Aorta (tissue), 5 donors: ENCODE measurements at regions not wholly inside any gene's neighbourhood (a gene's known extent, or its start where the extent isn't known, plus 50 kb on each side); places are given as distances from the start of the nearest gene placed in this dataset.
"Not testable (repeated sequence)": the region's sequence is repeated elsewhere in the genome, so short reads cannot be mapped to it uniquely, and the experiment has no call there.

Experiments used
- ATAC-seq: fragments of 200-7000 bp; cut with Tn5 transposase; one replicate; pipeline ENCODE4 v1.9.1; 2022; ENCODE audit warnings: moderate library complexity; ENCODE audit not compliant: low FRiP score
- DNase-seq, 2 donors: peaks; one replicate each; pipeline ENCODE4 v3.0.0-alpha.2; 2020
- H3K27ac ChIP-seq, 2 donors: one replicate each; pipeline ENCODE4 v1.5.1; 2013; ENCODE audit warnings: low read length in 2 of 2, mild to moderate bottlenecking in 2 of 2, moderate library complexity in 2 of 2, control low read depth in 1 of 2, inconsistent platforms in 1 of 2, low read depth in 1 of 2
- H3K27me3 ChIP-seq, 2 donors: one replicate each; pipeline ENCODE4 v1.6.1; 2013; ENCODE audit warnings: control low read depth in 1 of 2, low read length in 1 of 2, mild to moderate bottlenecking in 1 of 2, moderate library complexity in 1 of 2; ENCODE audit not compliant: insufficient read depth in 2 of 2, control insufficient read depth in 1 of 2
- H3K36me3 ChIP-seq, 2 donors: one replicate each; pipeline ENCODE4 v1.6.1; 2013; ENCODE audit warnings: control low read depth in 1 of 2, low read length in 1 of 2, mild to moderate bottlenecking in 1 of 2; ENCODE audit not compliant: insufficient read depth in 2 of 2, control insufficient read depth in 1 of 2
- H3K4me1 ChIP-seq, 2 donors: one replicate each; pipeline ENCODE4 v1.6.1; 2013; ENCODE audit warnings: low read length in 2 of 2, control low read depth in 1 of 2, mild to moderate bottlenecking in 1 of 2, moderate library complexity in 1 of 2; ENCODE audit not compliant: insufficient read depth in 2 of 2, control insufficient read depth in 1 of 2
- H3K4me3 ChIP-seq, 2 donors: one replicate each; pipeline ENCODE4 v1.5.1; 2013; ENCODE audit warnings: low read length in 2 of 2, control low read depth in 1 of 2, mild to moderate bottlenecking in 1 of 2
- H3K9me3 ChIP-seq: one replicate; pipeline ENCODE4 v1.6.1; 2013; ENCODE audit warnings: mild to moderate bottlenecking, low read length; ENCODE audit not compliant: control insufficient read depth
- WGBS, 2 donors: extraction: QIAGEN DNeasy Blood & Tissue Kit; methylation state at CpG; one replicate each; pipeline ENCODE4 v1.1.7; 2013; 5-methylcytosine and 5-hydroxymethylcytosine counted together
- intact Hi-C, 2 donors: fragments of 100-400 bp; cut with DNase I; formaldehyde crosslinking; loops; one replicate each; pipeline versions ENCODE4 v1.14.2 to v1.15.0; 2022
- donor health status: healthy with polysubstance abuse.
- donor health status: Bipolar disorder and iron deficiency.
- donor health status: DM: no; HTN: no; CAD: no.
- donor health status: DM: no; HTN: no; CAD: no.
- donor health status: DM: yes; HTN: yes; CAD: no.

GRCh38 chr11:22941544-22941943 is 81.3 kb upstream of the CCDC179 start:
- 88 to 99% methylated on average over 3 of the region's 3 CpGs for WGBS, 2 donors
- intact Hi-C loops, DNase-seq, H3K9me3 ChIP-seq, H3K4me1 ChIP-seq, H3K27ac ChIP-seq, H3K27me3 ChIP-seq, ATAC-seq, H3K36me3 ChIP-seq, H3K4me3 ChIP-seq: not testable (repeated sequence)

- WGBS, 2 donors = 6 to 9% methylated on average over 1 of the region's 1 CpG
- no peak for DNase-seq
- Histone ChIP-seq H3K36me3 (no peaks in the 10 kb centered on the region), H3K27me3 (no peaks in the 10 kb centered on the region), H3K9me3 (no peaks in the 10 kb centered on the region), H3K4me1 (no peaks in the 10 kb centered on the region), H3K4me3 (no peak overlapping the region), H3K27ac (no peak overlapping the region)
- ATAC-seq = no peak
- intact Hi-C loops = no loop called here
Observed at GRCh38 chr11:22957786-22958185, 97.5 kb upstream of the CCDC179 start.

GRCh38 chr11:22974251-22974650 is 114.0 kb upstream of the CCDC179 start:
- Histone ChIP-seq H3K4me3 (no peak overlapping the region), H3K27me3 (no peaks in the 10 kb centered on the region), H3K27ac (no peak overlapping the region), H3K36me3 (no peaks in the 10 kb centered on the region), H3K4me1 (no peaks in the 10 kb centered on the region), H3K9me3 (no peaks in the 10 kb centered on the region)
- intact Hi-C loops = no loop called here
- 93 to 94% methylated on average over 3 of the region's 3 CpGs for WGBS, 2 donors
- no peak for ATAC-seq
- no peak for DNase-seq

GRCh38 chr11:22976146-22976545 is 115.9 kb upstream of the CCDC179 start:
- Histone ChIP-seq H3K36me3 (no peaks in the 10 kb centered on the region), H3K27ac (no peak overlapping the region), H3K4me1 (no peaks in the 10 kb centered on the region), H3K4me3 (no peak overlapping the region), H3K27me3 (no peaks in the 10 kb centered on the region), H3K9me3 (no peaks in the 10 kb centered on the region)
- ATAC-seq (no peak), DNase-seq (no peak)
- WGBS, 2 donors = 66 to 76% methylated on average over 3 of the region's 3 CpGs
- intact Hi-C loops = no loop called here

- ATAC-seq (peak; percentile 36), DNase-seq (no peak)
- Histone ChIP-seq H3K4me1 (no peaks in the 10 kb centered on the region), H3K27ac (no peak overlapping the region), H3K9me3 (no peaks in the 10 kb centered on the region), H3K36me3 (no peaks in the 10 kb centered on the region), H3K27me3 (no peaks in the 10 kb centered on the region), H3K4me3 (no peak overlapping the region)
- intact Hi-C loops = no loop called here
- WGBS, 2 donors = 25 to 42% methylated on average over 4 of the region's 4 CpGs
Observed at GRCh38 chr11:22982903-22983302, 122.6 kb upstream of the CCDC179 start.

- 44 to 53% methylated on average over 2 of the region's 2 CpGs for WGBS, 2 donors
- no peak overlapping the region for H3K4me3 ChIP-seq
- H3K27ac ChIP-seq = no peak overlapping the region
- no peaks in the 10 kb centered on the region for H3K4me1 ChIP-seq
- intact Hi-C loops = no loop called here
- ATAC-seq (no peak), DNase-seq (no peak)
- H3K9me3 ChIP-seq = no peaks in the 10 kb centered on the region
- no peaks in the 10 kb centered on the region for H3K27me3 ChIP-seq
- H3K36me3 ChIP-seq = no peaks in the 10 kb centered on the region
Observed at GRCh38 chr11:22984045-22984444, 123.8 kb upstream of the CCDC179 start.

GRCh38 chr11:22989371-22989770 is 129.1 kb upstream of the CCDC179 start:
- Histone ChIP-seq H3K4me3 (no peak overlapping the region), H3K27me3 (no peaks in the 10 kb centered on the region), H3K9me3 (peaks cover 10% of the 10 kb centered on the region), H3K36me3 (no peaks in the 10 kb centered on the region), H3K4me1 (no peaks in the 10 kb centered on the region), H3K27ac (no peak overlapping the region)
- intact Hi-C loops = no loop called here
- whole genome bisulfite sequencing, 2 donors = 41 to 53% methylated on average over 1 of the region's 1 CpG
- DNase-seq (no peak), ATAC-seq (no peak)

GRCh38 chr11:22991196-22991595 is 130.9 kb upstream of the CCDC179 start:
- intact Hi-C loops = no loop called here
- Histone ChIP-seq H3K9me3 (peaks cover 10% of the 10 kb centered on the region), H3K27ac (no peak overlapping the region), H3K4me3 (no peak overlapping the region), H3K27me3 (no peaks in the 10 kb centered on the region), H3K4me1 (no peaks in the 10 kb centered on the region), H3K36me3 (no peaks in the 10 kb centered on the region)
- DNase-seq = no peak
- ATAC-seq = no peak

GRCh38 chr11:23006730-23007129 is 146.5 kb upstream of the CCDC179 start:
- Histone ChIP-seq H3K4me3 (no peak overlapping the region), H3K27ac (no peak overlapping the region), H3K36me3 (no peaks in the 10 kb centered on the region), H3K27me3 (no peaks in the 10 kb centered on the region), H3K4me1 (no peaks in the 10 kb centered on the region), H3K9me3 (no peaks in the 10 kb centered on the region)
- DNase-seq (no peak), ATAC-seq (no peak)
- WGBS, 2 donors = 14 to 15% methylated on average over 4 of the region's 4 CpGs
- intact Hi-C loops = no loop called here
